Kidney (tissue), 13 donors: ENCODE measurements at regions not wholly inside any gene's neighbourhood (a gene's known extent, or its start where the extent isn't known, plus 50 kb on each side); places are given as distances from the start of the nearest gene placed in this dataset.

Source experiments
- DNase-seq, 5 donors: peaks; one replicate each; pipeline ENCODE4 v3.0.0-alpha.2; 2013 to 2020
- FAIRE-seq: peaks from 2 replicates; lab custom pipeline; 2012; peaks lifted over from hg19 to GRCh38; lab: Jason Lieb, UNC
- H3K27ac ChIP-seq, 2 donors: one replicate each; pipeline ENCODE4 v1.7.0; 2013; ENCODE audit warnings: low read depth in 2 of 2, low read length in 2 of 2, inconsistent platforms in 1 of 2
- H3K27me3 ChIP-seq: one replicate; pipeline ENCODE4 v1.7.1; 2013; ENCODE audit warnings: low read length, inconsistent platforms; ENCODE audit not compliant: control insufficient read depth, insufficient read depth
- H3K36me3 ChIP-seq, 3 donors: one replicate each; pipeline versions ENCODE4 v1.7.0 to v1.7.1; 2013; ENCODE audit warnings: low read length in 3 of 3, control low read depth in 1 of 3, inconsistent platforms in 1 of 3; ENCODE audit not compliant: insufficient read depth in 3 of 3, control insufficient read depth in 2 of 3
- H3K4me1 ChIP-seq, 3 donors: one replicate each; pipeline versions ENCODE4 v1.7.0 to v1.7.1; 2013; ENCODE audit warnings: low read length in 3 of 3, inconsistent platforms in 1 of 3, low read depth in 1 of 3; ENCODE audit not compliant: control insufficient read depth in 2 of 3, insufficient read depth in 2 of 3
- H3K4me3 ChIP-seq, 3 donors: one replicate each; pipeline versions ENCODE4 v1.7.0 to v1.8.1; 2013; ENCODE audit warnings: low read length in 3 of 3, control low read depth in 1 of 3, inconsistent platforms in 1 of 3
- H3K9ac ChIP-seq, 3 donors: one replicate each; pipeline versions ENCODE4 v1.7.0 to v1.7.1; 2013; ENCODE audit warnings: low read length in 3 of 3, control low read depth in 1 of 3, inconsistent platforms in 1 of 3
- H3K9me3 ChIP-seq, 3 donors: one replicate each; pipeline versions ENCODE4 v1.7.0 to v1.7.1; 2013; ENCODE audit warnings: low read length in 3 of 3, control low read depth in 1 of 3, inconsistent platforms in 1 of 3; ENCODE audit not compliant: control insufficient read depth in 2 of 3, insufficient read depth in 1 of 3
- CTCF ChIP-seq: IDR thresholded peaks from 3 replicates; pipeline ENCODE4 v1.5.1; 2012; ENCODE audit warnings: mild to moderate bottlenecking, moderate library complexity, borderline replicate concordance; ENCODE audit not compliant: insufficient read depth; ENCODE audit errors: extremely low read depth
- intact Hi-C: fragments of 100-400 bp; cut with DNase I; formaldehyde crosslinking; loops from one replicate; pipeline ENCODE4 v1.11.1; 2022
- donor health status: control.
- donor health status: control.
- donor health status: control.
- donor health status: control.
- donor health status: control.
- donor health status: DM: yes; HTN: yes; CAD: no.
- donor health status: Normal renal cell carcinoma (clear cell type).

- no peaks in the 10 kb centered on the region for H3K27me3 ChIP-seq
- no peak overlapping the region for H3K27ac ChIP-seq
- DNase-seq (no peak), FAIRE-seq (no peak)
- intact Hi-C loops: no loop called here
- H3K9me3 ChIP-seq: no peaks in the 10 kb centered on the region
- no peaks in the 10 kb centered on the region for H3K36me3 ChIP-seq
- no peak overlapping the region for H3K9ac ChIP-seq
- H3K4me3 ChIP-seq: no peak overlapping the region
- peaks cover 0 to 16% (median 9%) of the 10 kb centered on the region in 3 donors for H3K4me1 ChIP-seq
- TF ChIP-seq CTCF: no peak
Measured at GRCh38 chr16:85971902-85972638, 73.1 kb downstream of the IRF8 start.

- Histone ChIP-seq H3K27ac (peak overlapping the region; percentile 3 to 63), H3K27me3 (no peaks in the 10 kb centered on the region), H3K36me3 (no peaks in the 10 kb centered on the region), H3K4me3 (peak overlapping the region in 2 of 3 donors; percentile 13 to 15), H3K9ac (peak overlapping the region in 1 of 3 donors; percentile 13), H3K4me1 (peaks cover 0 to 16% (median 7%) of the 10 kb centered on the region in 3 donors), H3K9me3 (no peaks in the 10 kb centered on the region)
- TF ChIP-seq CTCF: no peak
- no peak for FAIRE-seq
- intact Hi-C loops: no loop called here
- no peak for DNase-seq
Measured at GRCh38 chr16:85974428-85975375, 75.7 kb downstream of the IRF8 start.

- H3K9ac ChIP-seq: peak overlapping the region in 1 of 3 donors; percentile 13
- FAIRE-seq (no peak), DNase-seq (peak in 1 of 5 donors; percentile 21)
- H3K4me3 ChIP-seq: peak overlapping the region in 2 of 3 donors; percentile 13 to 15
- peaks cover 0 to 16% (median 7%) of the 10 kb centered on the region in 3 donors for H3K4me1 ChIP-seq
- intact Hi-C loops: no loop called here
- H3K27me3 ChIP-seq: no peaks in the 10 kb centered on the region
- H3K27ac ChIP-seq: peak overlapping the region in 1 of 2 donors; percentile 63
- TF ChIP-seq CTCF: no peak
- H3K36me3 ChIP-seq: no peaks in the 10 kb centered on the region
- no peaks in the 10 kb centered on the region for H3K9me3 ChIP-seq
Measured at GRCh38 chr16:85975451-85975981, 76.6 kb downstream of the IRF8 start.
